ENCODE measurements at regions not wholly inside any gene's neighbourhood (a gene's known extent, or its start where the extent isn't known, plus 50 kb on each side); places are given as distances from the start of the nearest gene placed in this dataset.

DNA sequence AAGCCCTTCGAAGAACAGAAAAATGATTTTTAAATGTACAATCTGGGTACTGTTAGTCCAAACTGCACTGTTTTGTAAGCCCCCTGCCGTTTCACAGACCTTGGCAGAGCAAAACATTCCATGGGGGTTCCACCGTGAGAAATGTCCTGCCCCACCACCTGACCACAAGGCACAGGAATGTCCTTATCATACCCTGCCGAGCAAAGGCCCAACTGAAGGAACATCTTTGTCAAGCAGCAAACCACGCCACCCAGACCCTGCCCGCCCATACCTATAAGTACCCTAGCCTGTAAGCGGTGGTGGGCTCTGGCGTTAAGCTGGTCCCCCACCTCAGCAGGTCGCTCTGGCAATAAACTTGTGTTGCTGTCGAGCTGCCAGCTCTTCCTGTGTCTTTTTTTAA lies 181.6 kb upstream of the PZP start:
- TF ChIP-seq, protein P1, sequence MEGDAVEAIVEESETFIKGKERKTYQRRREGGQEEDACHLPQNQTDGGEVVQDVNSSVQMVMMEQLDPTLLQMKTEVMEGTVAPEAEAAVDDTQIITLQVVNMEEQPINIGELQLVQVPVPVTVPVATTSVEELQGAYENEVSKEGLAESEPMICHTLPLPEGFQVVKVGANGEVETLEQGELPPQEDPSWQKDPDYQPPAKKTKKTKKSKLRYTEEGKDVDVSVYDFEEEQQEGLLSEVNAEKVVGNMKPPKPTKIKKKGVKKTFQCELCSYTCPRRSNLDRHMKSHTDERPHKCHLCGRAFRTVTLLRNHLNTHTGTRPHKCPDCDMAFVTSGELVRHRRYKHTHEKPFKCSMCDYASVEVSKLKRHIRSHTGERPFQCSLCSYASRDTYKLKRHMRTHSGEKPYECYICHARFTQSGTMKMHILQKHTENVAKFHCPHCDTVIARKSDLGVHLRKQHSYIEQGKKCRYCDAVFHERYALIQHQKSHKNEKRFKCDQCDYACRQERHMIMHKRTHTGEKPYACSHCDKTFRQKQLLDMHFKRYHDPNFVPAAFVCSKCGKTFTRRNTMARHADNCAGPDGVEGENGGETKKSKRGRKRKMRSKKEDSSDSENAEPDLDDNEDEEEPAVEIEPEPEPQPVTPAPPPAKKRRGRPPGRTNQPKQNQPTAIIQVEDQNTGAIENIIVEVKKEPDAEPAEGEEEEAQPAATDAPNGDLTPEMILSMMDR (IDR thresholded peaks at IDR 0.05; ENCODE audit: low read depth, low read length), result no peak
- DNase-seq (ENCODE audit: extremely low read depth, low read depth), result no peak

DNA sequence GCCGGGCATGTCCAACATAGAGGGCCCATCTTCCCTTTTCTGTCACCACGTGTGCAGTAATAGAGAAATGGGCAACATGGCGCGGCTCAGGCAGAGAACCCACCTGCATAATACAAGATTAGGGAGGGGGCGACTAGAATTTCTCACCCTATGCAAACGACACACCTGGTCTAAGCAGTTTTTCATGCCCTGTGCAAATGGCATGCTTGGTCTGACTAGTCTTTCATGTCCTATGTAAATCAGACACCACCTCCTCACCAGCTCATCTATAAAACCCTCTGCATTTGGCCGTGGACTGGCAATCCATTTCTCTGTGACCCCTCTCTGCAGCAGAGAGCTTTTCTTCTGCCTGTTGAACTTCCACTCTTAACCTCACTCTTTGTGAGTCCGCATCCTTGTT lies 180.2 kb upstream of the PZP start:
- TF ChIP-seq, protein P1 (IDR thresholded peaks at IDR 0.05; ENCODE audit: low read depth, low read length), result no peak

DNA sequence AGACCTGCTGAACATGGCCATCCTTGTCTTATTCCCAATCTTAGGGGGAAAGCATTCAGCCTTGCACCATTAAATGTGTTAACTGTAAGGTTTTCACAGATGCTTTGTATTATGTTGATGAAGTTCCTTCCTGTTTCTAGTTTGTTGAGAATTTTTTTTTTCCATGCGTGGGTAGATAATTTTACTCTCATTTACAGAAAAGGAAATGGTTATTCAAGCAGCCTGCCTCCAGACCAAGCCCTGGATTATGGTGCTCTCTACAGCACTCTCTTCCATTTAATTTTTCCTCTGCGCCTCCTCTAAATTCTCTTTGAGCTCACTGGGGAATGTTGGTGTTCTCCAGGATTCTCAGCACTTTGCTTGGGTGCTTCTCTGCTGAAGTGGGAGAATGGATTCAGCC lies 179.3 kb upstream of the PZP start:
- DNase-seq (ENCODE audit: extremely low read depth, low read depth), result no peak
- TF ChIP-seq, protein P1 (IDR thresholded peaks at IDR 0.05; ENCODE audit: low read depth, low read length), result no peak

More for the DNA sequence above, 180.2 kb upstream of the PZP start:
- no peak for DNase-seq (ENCODE audit: extremely low read depth, low read depth)

DNA sequence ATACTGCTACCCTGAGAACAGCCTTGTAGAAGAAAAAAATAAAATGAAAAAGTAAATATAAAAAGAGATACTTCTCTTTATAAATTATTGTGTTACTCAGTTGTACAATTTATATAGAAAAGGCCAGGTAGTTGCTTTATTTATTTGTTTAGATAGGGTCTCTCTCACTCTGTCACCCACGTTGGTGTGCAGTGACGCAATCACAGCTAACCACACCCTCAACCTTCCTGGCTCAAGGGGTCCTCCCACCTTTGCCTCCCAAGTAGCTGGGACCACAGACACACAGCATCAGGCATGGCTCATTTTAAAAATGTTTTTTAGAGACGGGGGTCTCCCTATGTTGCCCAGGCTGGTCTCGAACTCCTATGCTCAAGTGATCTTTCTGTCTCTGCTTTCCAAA lies 175.4 kb upstream of the PZP start:
- TF ChIP-seq, protein P1 (IDR thresholded peaks at IDR 0.05; ENCODE audit: low read depth, low read length), result no peak
- DNase-seq (ENCODE audit: extremely low read depth, low read depth), result no peak

DNA sequence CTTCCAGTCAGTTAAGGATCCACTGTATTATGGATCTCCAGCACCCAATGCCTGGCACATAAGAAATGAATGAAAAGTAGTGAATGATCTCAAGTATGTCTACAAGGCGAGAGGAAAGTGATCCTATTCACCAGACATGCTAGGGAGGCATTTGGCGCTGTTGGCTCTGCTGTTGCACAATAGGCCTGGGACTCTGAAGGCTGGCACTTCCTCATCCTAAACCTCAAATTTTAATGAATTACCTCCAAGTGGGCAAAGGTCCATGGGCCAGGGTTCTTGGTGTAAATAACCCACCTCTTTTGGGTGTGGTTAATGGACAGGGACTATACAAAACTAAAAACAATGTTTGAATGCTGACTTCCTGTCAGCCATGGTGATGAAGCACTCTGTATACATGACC lies 173.4 kb upstream of the PZP start:
- no peak for DNase-seq (ENCODE audit: extremely low read depth, low read depth)

DNA sequence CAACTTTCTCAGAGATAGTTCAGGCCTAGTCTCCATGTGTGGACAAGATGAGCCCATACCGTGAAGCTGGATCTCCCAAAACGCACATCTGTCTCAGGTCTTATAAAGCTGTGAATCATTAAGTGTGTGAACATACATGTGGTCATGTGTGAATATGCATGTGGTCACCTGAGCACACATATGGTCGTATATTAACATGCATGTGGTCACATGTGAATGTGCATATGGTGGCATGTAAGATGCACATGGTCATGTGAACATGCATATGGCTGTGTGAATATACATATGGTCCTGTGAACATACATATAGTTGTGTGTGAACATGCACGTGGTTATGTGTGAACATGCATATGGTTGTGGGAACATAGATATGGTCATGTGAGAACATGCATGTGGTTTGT lies 172.5 kb upstream of the PZP start:
- TF ChIP-seq, protein P1 (IDR thresholded peaks at IDR 0.05; ENCODE audit: low read depth, low read length), result no peak
- DNase-seq (ENCODE audit: extremely low read depth, low read depth), result no peak

More for the DNA sequence above, 173.4 kb upstream of the PZP start:
- TF ChIP-seq, protein P1 (IDR thresholded peaks at IDR 0.05; ENCODE audit: low read depth, low read length), result no peak

DNA sequence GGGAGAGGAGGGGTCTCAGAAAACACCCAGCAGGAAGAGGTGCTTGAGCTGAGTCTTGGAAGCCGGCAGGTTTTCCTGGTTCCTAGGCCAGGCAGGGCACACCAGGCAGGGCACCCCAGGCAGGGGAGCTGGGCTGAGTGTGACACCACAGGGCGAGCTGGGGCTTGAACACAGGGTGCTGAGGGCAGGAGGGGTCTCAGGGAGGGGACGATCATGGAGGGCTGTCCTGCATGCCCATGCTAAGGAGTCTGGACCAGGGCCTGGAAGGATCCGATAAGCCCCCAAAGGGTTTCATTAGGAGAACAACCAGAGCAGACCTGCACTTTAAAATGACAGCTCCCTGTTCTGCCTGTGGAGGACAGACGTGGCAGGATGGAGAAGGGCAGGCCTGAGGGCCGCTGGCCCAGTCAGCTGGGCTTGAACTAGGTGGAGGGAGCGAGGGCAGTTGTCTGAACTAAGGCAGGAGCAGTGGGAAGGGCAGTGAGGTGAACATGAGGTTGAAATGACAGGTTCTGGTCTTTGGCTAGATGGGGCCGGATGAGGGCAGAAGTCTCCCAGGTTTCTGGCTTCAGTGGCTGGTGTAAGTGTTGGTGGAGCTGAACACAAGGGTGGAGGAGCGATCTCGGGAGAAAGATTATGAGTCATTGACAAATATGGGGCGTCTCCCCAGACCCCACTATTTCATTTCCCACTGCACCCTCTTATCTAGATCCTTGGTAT lies 171.0 kb upstream of the PZP start:
- no peak for DNase-seq (ENCODE audit: extremely low read depth, low read depth)
- TF ChIP-seq, protein P1 (IDR thresholded peaks at IDR 0.05; ENCODE audit: low read depth, low read length), result no peak
